ENCODE measurements at regions not wholly inside any gene's neighbourhood (a gene's known extent, or its start where the extent isn't known, plus 50 kb on each side); places are given as distances from the start of the nearest gene placed in this dataset.

DNA sequence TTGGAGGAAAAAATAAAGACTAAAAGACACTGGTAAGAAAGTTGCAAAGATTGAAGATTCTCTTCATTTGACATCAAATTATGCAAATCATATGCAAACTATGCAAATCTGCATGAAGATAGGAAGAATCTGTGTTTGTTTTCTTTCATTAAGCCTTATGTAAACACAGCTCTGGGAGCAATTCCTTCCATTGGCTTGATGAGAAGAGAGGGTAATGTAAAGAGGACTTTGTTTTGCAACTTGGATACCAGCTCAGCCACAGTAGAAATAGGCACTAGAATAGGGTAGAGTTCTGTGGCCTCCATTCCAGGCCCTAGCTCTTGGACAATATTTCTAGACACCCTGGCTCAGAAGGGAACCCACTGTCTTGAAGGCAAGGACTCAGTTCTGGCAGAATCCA is 388.4 kb upstream of the RASGEF1B start:
- DNase-seq (no peak), ATAC-seq (ENCODE audit: insufficient read depth, low FRiP score) (no peak)
- no peaks in the 10 kb centered on the region for H3K9me3 ChIP-seq (ENCODE audit: control insufficient read depth in 4 of 4, insufficient read depth in 3 of 4, low read length in 3 of 4)
- no peaks in the 10 kb centered on the region for H3K27me3 ChIP-seq (ENCODE audit: control insufficient read depth in 3 of 3, insufficient read depth in 3 of 3, low read length in 2 of 3)
- no peaks in the 10 kb centered on the region for H3K36me3 ChIP-seq (ENCODE audit: control insufficient read depth in 4 of 4, insufficient read depth in 4 of 4, low read length in 4 of 4)
- TF ChIP-seq, protein P1, sequence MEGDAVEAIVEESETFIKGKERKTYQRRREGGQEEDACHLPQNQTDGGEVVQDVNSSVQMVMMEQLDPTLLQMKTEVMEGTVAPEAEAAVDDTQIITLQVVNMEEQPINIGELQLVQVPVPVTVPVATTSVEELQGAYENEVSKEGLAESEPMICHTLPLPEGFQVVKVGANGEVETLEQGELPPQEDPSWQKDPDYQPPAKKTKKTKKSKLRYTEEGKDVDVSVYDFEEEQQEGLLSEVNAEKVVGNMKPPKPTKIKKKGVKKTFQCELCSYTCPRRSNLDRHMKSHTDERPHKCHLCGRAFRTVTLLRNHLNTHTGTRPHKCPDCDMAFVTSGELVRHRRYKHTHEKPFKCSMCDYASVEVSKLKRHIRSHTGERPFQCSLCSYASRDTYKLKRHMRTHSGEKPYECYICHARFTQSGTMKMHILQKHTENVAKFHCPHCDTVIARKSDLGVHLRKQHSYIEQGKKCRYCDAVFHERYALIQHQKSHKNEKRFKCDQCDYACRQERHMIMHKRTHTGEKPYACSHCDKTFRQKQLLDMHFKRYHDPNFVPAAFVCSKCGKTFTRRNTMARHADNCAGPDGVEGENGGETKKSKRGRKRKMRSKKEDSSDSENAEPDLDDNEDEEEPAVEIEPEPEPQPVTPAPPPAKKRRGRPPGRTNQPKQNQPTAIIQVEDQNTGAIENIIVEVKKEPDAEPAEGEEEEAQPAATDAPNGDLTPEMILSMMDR (IDR thresholded peaks at IDR 0.05; ENCODE audit: control extremely low read depth, extremely low read depth): no peak
- no peak overlapping the region for H3K9ac ChIP-seq (ENCODE audit: insufficient read depth in 1 of 2, low read length in 2 of 2)
- H3K27ac ChIP-seq (ENCODE audit: low read depth in 1 of 2, low read length in 1 of 2): no peak overlapping the region
- no peak overlapping the region for H3K4me3 ChIP-seq
- no peaks in the 10 kb centered on the region for H3K4me1 ChIP-seq (ENCODE audit: control insufficient read depth in 5 of 5, insufficient read depth in 5 of 5, low read length in 5 of 5)

DNA sequence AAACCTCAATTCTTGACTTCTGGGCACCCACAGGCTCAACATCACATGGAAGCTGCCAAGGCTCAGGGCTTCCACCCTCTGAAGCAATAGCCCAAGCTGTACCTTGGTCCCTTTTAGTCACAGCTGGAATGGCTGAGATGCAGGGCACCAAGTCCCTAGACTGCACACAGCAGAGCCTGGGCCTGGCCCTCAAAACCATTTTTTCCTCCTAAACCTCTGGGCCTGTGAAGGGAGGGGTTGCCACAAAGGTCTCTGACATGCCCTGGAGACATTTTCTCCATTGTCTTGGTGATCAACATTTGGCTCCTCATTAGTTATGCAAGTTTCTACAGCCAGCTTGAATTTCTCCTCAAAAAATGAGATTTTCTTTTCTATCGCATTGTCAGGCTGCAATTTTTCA is 382.7 kb upstream of the RASGEF1B start:
- Histone ChIP-seq H3K27me3 (ENCODE audit: control insufficient read depth in 3 of 3, insufficient read depth in 3 of 3, low read length in 2 of 3) (no peaks in the 10 kb centered on the region), H3K4me1 (ENCODE audit: control insufficient read depth in 5 of 5, insufficient read depth in 5 of 5, low read length in 5 of 5) (no peaks in the 10 kb centered on the region), H3K36me3 (ENCODE audit: control insufficient read depth in 4 of 4, insufficient read depth in 4 of 4, low read length in 4 of 4) (no peaks in the 10 kb centered on the region), H3K9me3 (ENCODE audit: control insufficient read depth in 4 of 4, insufficient read depth in 3 of 4, low read length in 3 of 4) (peaks cover 0 to 7% (median 1%) of the 10 kb centered on the region in 4 donors), H3K4me3 (no peak overlapping the region), H3K27ac (ENCODE audit: low read depth in 1 of 2, low read length in 1 of 2) (no peak overlapping the region), H3K9ac (ENCODE audit: insufficient read depth in 1 of 2, low read length in 2 of 2) (no peak overlapping the region)
- DNase-seq (no peak), ATAC-seq (ENCODE audit: insufficient read depth, low FRiP score) (no peak)
- TF ChIP-seq, protein P1 (IDR thresholded peaks at IDR 0.05; ENCODE audit: control extremely low read depth, extremely low read depth): no peak
- 96 to 98% methylated on average over 1 of the region's 1 CpG for WGBS, 2 donors

- Histone ChIP-seq H3K9ac (ENCODE audit: insufficient read depth in 1 of 2, low read length in 2 of 2) (no peak overlapping the region), H3K27ac (ENCODE audit: low read depth in 1 of 2, low read length in 1 of 2) (no peak overlapping the region), H3K36me3 (ENCODE audit: control insufficient read depth in 4 of 4, insufficient read depth in 4 of 4, low read length in 4 of 4) (no peaks in the 10 kb centered on the region), H3K4me3 (no peak overlapping the region), H3K4me1 (ENCODE audit: control insufficient read depth in 5 of 5, insufficient read depth in 5 of 5, low read length in 5 of 5) (no peaks in the 10 kb centered on the region), H3K9me3 (ENCODE audit: control insufficient read depth in 4 of 4, insufficient read depth in 3 of 4, low read length in 3 of 4) (peaks cover 0 to 9% (median 1%) of the 10 kb centered on the region in 4 donors), H3K27me3 (ENCODE audit: control insufficient read depth in 3 of 3, insufficient read depth in 3 of 3, low read length in 2 of 3) (no peaks in the 10 kb centered on the region)
- no peak for DNase-seq
- TF ChIP-seq, protein P1 (IDR thresholded peaks at IDR 0.05; ENCODE audit: control extremely low read depth, extremely low read depth): no peak
- WGBS, 2 donors: 83 to 91% methylated on average over 1 of the region's 1 CpG
- no peak for ATAC-seq (ENCODE audit: insufficient read depth, low FRiP score)
Observed at GRCh38 chr4:81852031-81852715, 380.5 kb upstream of the RASGEF1B start.

- ATAC-seq (ENCODE audit: insufficient read depth, low FRiP score) (no peak), DNase-seq (no peak)
- Histone ChIP-seq H3K4me1 (ENCODE audit: control insufficient read depth in 5 of 5, insufficient read depth in 5 of 5, low read length in 5 of 5) (no peaks in the 10 kb centered on the region), H3K9ac (ENCODE audit: insufficient read depth in 1 of 2, low read length in 2 of 2) (no peak overlapping the region), H3K4me3 (no peak overlapping the region), H3K36me3 (ENCODE audit: control insufficient read depth in 4 of 4, insufficient read depth in 4 of 4, low read length in 4 of 4) (no peaks in the 10 kb centered on the region), H3K27ac (ENCODE audit: low read depth in 1 of 2, low read length in 1 of 2) (no peak overlapping the region), H3K27me3 (ENCODE audit: control insufficient read depth in 3 of 3, insufficient read depth in 3 of 3, low read length in 2 of 3) (no peaks in the 10 kb centered on the region), H3K9me3 (ENCODE audit: control insufficient read depth in 4 of 4, insufficient read depth in 3 of 4, low read length in 3 of 4) (peaks cover 0 to 9% (median 1%) of the 10 kb centered on the region in 4 donors)
- TF ChIP-seq, protein P1 (IDR thresholded peaks at IDR 0.05; ENCODE audit: control extremely low read depth, extremely low read depth): no peak
- 50 to 75% methylated on average over 1 of the region's 1 CpG for WGBS, 2 donors
Observed at GRCh38 chr4:81850701-81851100, 379.0 kb upstream of the RASGEF1B start.
